HFF-Myc (cell line): ENCODE measurements at regions not wholly inside any gene's neighbourhood (a gene's known extent, or its start where the extent isn't known, plus 50 kb on each side); places are given as distances from the start of the nearest gene placed in this dataset.

Experiments used
- DNase-seq: peaks from one replicate; pipeline ENCODE4 v3.0.0-alpha.2; 2011; ENCODE audit warnings: low read depth; ENCODE audit errors: extremely low read depth
- H3K4me3 ChIP-seq: replicated peaks from 2 replicates; pipeline ENCODE4 v1.5.1; 2011; ENCODE audit warnings: low read depth, mild to moderate bottlenecking, control low read depth, low read length
- CTCF ChIP-seq: IDR thresholded peaks from 2 replicates; pipeline ENCODE4 v1.5.1; 2012; ENCODE audit warnings: mild to moderate bottlenecking, low read depth, low read length, control low read depth; ENCODE audit errors: missing control alignments

DNA sequence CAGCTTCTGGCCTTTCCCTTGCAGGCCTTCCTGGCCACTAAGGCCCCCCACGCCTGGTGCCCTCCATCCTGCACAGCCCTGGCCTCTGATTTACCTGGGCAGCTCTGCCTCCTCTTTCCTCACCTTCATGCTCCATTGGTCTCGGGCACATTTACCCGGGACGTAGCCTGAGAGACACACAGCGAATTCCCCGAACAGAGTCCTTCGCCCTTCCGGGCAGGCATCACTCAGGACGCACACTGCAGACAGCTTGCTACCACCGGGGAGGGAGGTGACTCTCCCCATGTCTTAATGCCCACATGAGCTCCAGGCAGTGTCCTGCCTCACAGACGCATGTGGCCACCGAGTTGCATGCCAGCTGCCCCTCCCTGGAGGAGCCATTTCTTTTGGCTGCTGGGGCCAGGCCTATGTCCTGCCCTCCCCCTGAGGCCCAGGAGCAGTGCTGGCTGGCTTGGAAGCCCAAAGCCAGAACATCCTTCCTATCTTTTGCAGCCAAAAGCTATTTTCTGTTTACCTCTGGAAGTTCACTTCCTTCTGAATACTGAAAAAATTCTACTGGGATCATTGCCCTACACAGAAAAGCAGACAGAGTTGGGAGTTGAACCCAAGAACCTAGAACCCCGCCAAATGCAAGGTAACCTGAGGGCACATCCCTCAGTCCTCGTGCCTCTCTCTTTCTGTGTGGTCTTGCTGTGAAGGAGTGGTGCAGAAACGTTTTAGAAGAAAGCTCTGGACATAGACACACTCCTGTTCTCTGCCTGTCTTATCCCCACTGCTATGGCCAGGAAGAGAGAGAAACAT lies 209.5 kb downstream of the TOMM20 start:
- no peak overlapping the region for H3K4me3 ChIP-seq
- no peak for TF ChIP-seq CTCF
- no peak for DNase-seq

- TF ChIP-seq CTCF = no peak
- no peak overlapping the region for H3K4me3 ChIP-seq
- no peak for DNase-seq
These were observed 210.3 kb downstream of the TOMM20 start for GRCh38 chr1:234918181-234918841.

GRCh38 chr1:234917495-234918180 lies 211.0 kb downstream of the TOMM20 start:
- no peak overlapping the region for H3K4me3 ChIP-seq
- no peak for TF ChIP-seq CTCF
- DNase-seq = no peak

DNA sequence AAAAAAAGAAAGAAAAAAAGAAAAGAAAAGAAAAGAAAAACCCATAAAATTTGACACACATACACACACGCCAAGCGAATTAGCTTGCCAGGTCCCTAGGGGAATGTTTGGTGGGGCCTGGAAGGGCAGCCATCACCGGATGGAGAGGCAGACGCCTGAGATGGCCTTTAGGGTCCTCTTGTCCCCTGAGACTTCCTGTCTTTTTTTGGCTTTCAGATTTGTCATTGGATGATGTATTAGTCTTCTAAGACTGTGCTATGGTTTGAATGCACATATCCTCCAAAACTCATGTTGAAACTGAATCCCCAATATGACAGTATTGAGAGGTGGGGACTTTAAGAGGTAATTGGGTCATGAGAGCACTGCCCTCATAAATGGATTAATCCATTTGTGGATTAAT lies 211.8 kb downstream of the TOMM20 start:
- TF ChIP-seq CTCF = no peak
- no peak for DNase-seq
- no peak overlapping the region for H3K4me3 ChIP-seq

DNA sequence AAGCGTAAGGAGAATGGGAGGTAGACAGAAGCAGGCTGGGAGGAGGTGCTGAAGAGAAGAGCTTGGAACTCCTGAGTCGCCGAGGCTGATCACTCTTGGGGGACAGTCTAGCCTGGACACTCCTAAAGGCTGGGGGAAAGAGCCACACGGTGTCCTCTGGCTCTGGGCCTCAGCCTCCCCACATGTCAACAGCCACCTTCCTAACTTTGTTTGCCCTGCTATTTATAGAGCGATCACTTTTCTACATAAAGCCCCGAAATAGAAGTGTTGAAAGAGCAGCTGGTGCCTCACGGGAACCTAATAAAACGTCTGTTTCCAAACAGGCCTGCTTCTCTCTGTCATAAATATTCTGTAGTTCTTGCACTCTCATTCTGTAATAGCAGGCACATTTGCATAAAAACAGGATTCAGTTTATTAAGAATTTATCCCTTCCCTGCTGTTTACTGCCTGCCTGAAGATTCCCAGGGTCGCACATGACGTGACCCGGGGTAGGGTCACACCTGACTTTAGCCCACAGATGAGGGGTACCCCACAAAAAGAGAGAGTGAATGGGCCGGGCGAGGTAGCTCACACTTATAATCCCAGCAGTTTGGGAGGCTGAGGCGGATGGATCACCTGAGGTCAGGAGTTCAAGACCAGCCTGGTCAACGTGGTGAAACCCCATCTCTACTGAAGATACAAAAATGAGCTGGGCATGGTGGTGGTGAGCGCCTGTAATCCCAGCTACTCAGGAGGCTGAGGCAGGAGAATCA lies 212.5 kb downstream of the TOMM20 start:
- H3K4me3 ChIP-seq = no peak overlapping the region
- no peak for DNase-seq
- no peak for TF ChIP-seq CTCF

GRCh38 chr1:234914606-234915290 lies 213.9 kb downstream of the TOMM20 start:
- H3K4me3 ChIP-seq = no peak overlapping the region
- no peak for DNase-seq
- no peak for TF ChIP-seq CTCF
